WTC11 (cell line): ENCODE measurements at regions not wholly inside any gene's neighbourhood (a gene's known extent, or its start where the extent isn't known, plus 50 kb on each side); places are given as distances from the start of the nearest gene placed in this dataset.

ENCODE experiments used
- ATAC-seq: fragments of 200-7000 bp; cut with Tn5 transposase; 2 replicates; pipeline ENCODE4 v1.10.0; 2021; ENCODE audit warnings: mild to moderate bottlenecking, moderate library complexity
- CTCF ChIA-PET: fragments of 300-600 bp; sonication (Branson Sonifier 250); formaldehyde crosslinking; loops from one replicate; lab custom pipeline; 2021; ENCODE audit warnings: antibody characterized with exemption; lab: Charles Lee
- POLR2A ChIA-PET: fragments of 350-600 bp; sonication (Branson Sonifier 250); formaldehyde crosslinking; loops from one replicate; lab custom pipeline; 2021; ENCODE audit warnings: antibody characterized with exemption; lab: Charles Lee
- DNase-seq: peaks from one replicate; pipeline ENCODE4 v3.0.0; 2021; ENCODE audit warnings: low spot score
- H3K27ac Mint-ChIP-seq: 2 replicates; pipeline ENCODE4 v1.8.0; 2021; ENCODE audit warnings: mixed read lengths
- H3K27me3 Mint-ChIP-seq: 2 replicates; pipeline ENCODE4 v1.8.0; 2021; ENCODE audit warnings: low read depth, mild to moderate bottlenecking, moderate library complexity, mixed read lengths
- H3K36me3 Mint-ChIP-seq: 2 replicates; pipeline ENCODE4 v1.8.0; 2021; ENCODE audit warnings: mixed read lengths
- H3K4me1 Mint-ChIP-seq: 2 replicates; pipeline ENCODE4 v1.8.0; 2022; ENCODE audit warnings: mixed read lengths
- H3K4me3 Mint-ChIP-seq: 2 replicates; pipeline ENCODE4 v1.8.0; 2021; ENCODE audit warnings: mild to moderate bottlenecking, moderate library complexity, mixed read lengths
- H3K9me3 Mint-ChIP-seq: 2 replicates; pipeline ENCODE4 v1.8.0; 2021; ENCODE audit warnings: mixed read lengths
- ATF3 ChIP-seq: sonication (generic); formaldehyde crosslinking; conservative IDR thresholded peaks from 2 replicates; pipeline ENCODE4 v1.8.1; 2022; ENCODE audit warnings: mild to moderate bottlenecking, missing genetic modification reagents
- ATF6 ChIP-seq: sonication (generic); formaldehyde crosslinking; IDR thresholded peaks from 2 replicates; pipeline ENCODE4 v1.8.1; 2023; ENCODE audit warnings: mild to moderate bottlenecking, missing genetic modification reagents
- CREB1 ChIP-seq: sonication (generic); formaldehyde crosslinking; IDR thresholded peaks from 2 replicates; pipeline ENCODE4 v1.8.0; 2023; ENCODE audit warnings: mild to moderate bottlenecking, missing genetic modification reagents
- E2F5 ChIP-seq: sonication (generic); formaldehyde crosslinking; IDR thresholded peaks from 2 replicates; pipeline ENCODE4 v1.8.1; 2022; ENCODE audit warnings: mild to moderate bottlenecking, moderate library complexity, missing genetic modification reagents
- ETV6 ChIP-seq: sonication (generic); formaldehyde crosslinking; IDR thresholded peaks from 2 replicates; pipeline ENCODE4 v1.8.1; 2022; ENCODE audit warnings: mild to moderate bottlenecking, missing genetic modification reagents
- HMGA2 ChIP-seq: fragments of 250-450 bp; sonication (Bioruptor Pico); IDR thresholded peaks from 2 replicates; pipeline ENCODE4 v1.4.0; 2021; ENCODE audit warnings: mild to moderate bottlenecking, moderate library complexity
- IRF1 ChIP-seq: sonication (generic); formaldehyde crosslinking; IDR thresholded peaks from 2 replicates; pipeline ENCODE4 v1.8.0; 2023; ENCODE audit warnings: missing genetic modification reagents
- IRF2 ChIP-seq: sonication (generic); formaldehyde crosslinking; IDR thresholded peaks from 2 replicates; pipeline ENCODE4 v1.8.0; 2022; ENCODE audit warnings: low read depth, missing genetic modification reagents, borderline replicate concordance
- JAZF1 ChIP-seq: fragments of 250-450 bp; sonication (Bioruptor Pico); IDR thresholded peaks from 2 replicates; pipeline ENCODE4 v1.9.0; 2021; ENCODE audit warnings: moderate library complexity, mild to moderate bottlenecking, inconsistent platforms
- JUN ChIP-seq: sonication (generic); formaldehyde crosslinking; IDR thresholded peaks from 2 replicates; pipeline ENCODE4 v1.8.0; 2023; ENCODE audit warnings: mild to moderate bottlenecking, missing genetic modification reagents
- KAT7 ChIP-seq: sonication (generic); formaldehyde crosslinking; IDR thresholded peaks from 2 replicates; pipeline ENCODE4 v1.8.1; 2023; ENCODE audit warnings: missing genetic modification reagents, mild to moderate bottlenecking, borderline replicate concordance
- MXD4 ChIP-seq: fragments of 250-450 bp; sonication (Bioruptor Pico); IDR thresholded peaks from 2 replicates; pipeline ENCODE4 v1.8.0; 2021; ENCODE audit warnings: mild to moderate bottlenecking, moderate library complexity, borderline replicate concordance
- SMAD4 ChIP-seq: sonication (generic); formaldehyde crosslinking; IDR thresholded peaks from 2 replicates; pipeline ENCODE4 v1.8.0; 2022; ENCODE audit warnings: mild to moderate bottlenecking, missing genetic modification reagents
- STAT6 ChIP-seq: sonication (generic); formaldehyde crosslinking; conservative IDR thresholded peaks from 2 replicates; pipeline ENCODE4 v1.8.1; 2023; ENCODE audit warnings: mild to moderate bottlenecking, low read depth, missing genetic modification reagents, moderate library complexity
- TEAD1 ChIP-seq: sonication (generic); formaldehyde crosslinking; IDR thresholded peaks from 2 replicates; pipeline ENCODE4 v1.8.0; 2022; ENCODE audit warnings: mild to moderate bottlenecking, missing genetic modification reagents
- USF1 ChIP-seq: sonication (generic); formaldehyde crosslinking; IDR thresholded peaks from 2 replicates; pipeline ENCODE4 v1.8.0; 2022; ENCODE audit warnings: mild to moderate bottlenecking, missing genetic modification reagents
- USF2 ChIP-seq: sonication (generic); formaldehyde crosslinking; IDR thresholded peaks from 2 replicates; pipeline ENCODE4 v1.8.1; 2023; ENCODE audit warnings: mild to moderate bottlenecking, missing genetic modification reagents, moderate library complexity
- ZBTB43 ChIP-seq: sonication (generic); formaldehyde crosslinking; IDR thresholded peaks from 2 replicates; pipeline ENCODE4 v1.8.1; 2023; ENCODE audit warnings: mild to moderate bottlenecking, missing genetic modification reagents
- ZNF219 ChIP-seq: sonication (generic); formaldehyde crosslinking; IDR thresholded peaks from 2 replicates; pipeline ENCODE4 v1.8.0; 2023; ENCODE audit warnings: missing genetic modification reagents, mild to moderate bottlenecking, borderline replicate concordance
- ZNF317 ChIP-seq: sonication (generic); formaldehyde crosslinking; IDR thresholded peaks from 2 replicates; pipeline ENCODE4 v1.8.1; 2023; ENCODE audit warnings: low read depth, mild to moderate bottlenecking, moderate library complexity, missing genetic modification reagents, borderline replicate concordance
- ZNF396 ChIP-seq: fragments of 250-450 bp; sonication (Bioruptor Pico); IDR thresholded peaks from 2 replicates; pipeline ENCODE4 v1.8.0; 2021; ENCODE audit warnings: mild to moderate bottlenecking, moderate library complexity, borderline replicate concordance
- ZNF671 ChIP-seq: fragments of 250-450 bp; sonication (Bioruptor Pico); IDR thresholded peaks from 2 replicates; pipeline ENCODE4 v1.8.0; 2021; ENCODE audit warnings: mild to moderate bottlenecking
- ZSCAN18 ChIP-seq: fragments of 250-450 bp; sonication (Bioruptor Pico); IDR thresholded peaks from 2 replicates; pipeline ENCODE4 v2.1.2; 2022; ENCODE audit warnings: mild to moderate bottlenecking, moderate library complexity

- Mint-ChIP-seq H3K27me3 (peaks cover 40% of the 10 kb centered on the region), H3K4me1 (peaks cover 25% of the 10 kb centered on the region), H3K9me3 (no peaks in the 10 kb centered on the region), H3K4me3 (peak overlapping the region; percentile 76), H3K36me3 (no peaks in the 10 kb centered on the region), H3K27ac (no peak overlapping the region)
- ChIA-PET POLR2A (no interaction called here), CTCF (interaction anchor here (0.6 to 2.4 kb wide), 12 partner anchors 8 to 395 kb away, joined by 3 to 10 read pairs (median 4); no protein-coding TSS in a partner anchor)
- ATAC-seq, result peak; percentile 91
- peak; percentile 76 for DNase-seq
- TF ChIP-seq E2F5 (CRISPR knock-in tag) (peak; percentile 69; the same call in 1 of the 2 replicates), USF2 (CRISPR knock-in tag) (peak; percentile 17; the same call in 1 of the 2 replicates), ATF6 (CRISPR knock-in tag) (no peak), ZNF396 (no peak), ETV6 (CRISPR knock-in tag) (peak; percentile 50; the same call in 1 of the 2 replicates), USF1 (0 out of 2 replicates have a peak, but pooled peaks have one; percentile 35), IRF1 (CRISPR knock-in tag) (peak; percentile 50; the same call in 1 of the 2 replicates), HMGA2 (CRISPR knock-in tag) (no peak), KAT7 (CRISPR knock-in tag) (no peak), JUN (no peak), ZBTB43 (CRISPR knock-in tag) (peak; percentile 59; the same call in 1 of the 2 replicates), CREB1 (no peak), ZSCAN18 (CRISPR knock-in tag) (no peak), MXD4 (CRISPR knock-in tag) (no peak), IRF2 (no peak), JAZF1 (CRISPR knock-in tag) (no peak), SMAD4 (no peak), ZNF317 (CRISPR knock-in tag) (0 out of 2 replicates have a peak, but pooled peaks have one; percentile 17), ATF3 (CRISPR knock-in tag) (no peak), STAT6 (CRISPR knock-in tag) (no peak), TEAD1 (0 out of 2 replicates have a peak, but pooled peaks have one; percentile 8), ZNF219 (CRISPR knock-in tag) (no peak), ZNF671 (no peak)
Observed at GRCh38 chr5:114055318-114056184, 306.3 kb upstream of the KCNN2 start.
